ENCODE measurements at regions not wholly inside any gene's neighbourhood (a gene's known extent, or its start where the extent isn't known, plus 50 kb on each side); places are given as distances from the start of the nearest gene placed in this dataset.

- TF ChIP-seq, protein P1, sequence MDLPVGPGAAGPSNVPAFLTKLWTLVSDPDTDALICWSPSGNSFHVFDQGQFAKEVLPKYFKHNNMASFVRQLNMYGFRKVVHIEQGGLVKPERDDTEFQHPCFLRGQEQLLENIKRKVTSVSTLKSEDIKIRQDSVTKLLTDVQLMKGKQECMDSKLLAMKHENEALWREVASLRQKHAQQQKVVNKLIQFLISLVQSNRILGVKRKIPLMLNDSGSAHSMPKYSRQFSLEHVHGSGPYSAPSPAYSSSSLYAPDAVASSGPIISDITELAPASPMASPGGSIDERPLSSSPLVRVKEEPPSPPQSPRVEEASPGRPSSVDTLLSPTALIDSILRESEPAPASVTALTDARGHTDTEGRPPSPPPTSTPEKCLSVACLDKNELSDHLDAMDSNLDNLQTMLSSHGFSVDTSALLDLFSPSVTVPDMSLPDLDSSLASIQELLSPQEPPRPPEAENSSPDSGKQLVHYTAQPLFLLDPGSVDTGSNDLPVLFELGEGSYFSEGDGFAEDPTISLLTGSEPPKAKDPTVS (IDR thresholded peaks at IDR 0.05; ENCODE audit: low read depth, low read length) = no peak
- TF ChIP-seq SRF (IDR thresholded peaks at IDR 0.05; ENCODE audit: low read depth in 2 of 2, low read length in 2 of 2) = no peak
- no peak for TF ChIP-seq RCOR1 (conservative IDR thresholded peaks at IDR 0.05; ENCODE audit: low read depth, low read length)
- no peak for TF ChIP-seq BMI1 (IDR thresholded peaks at IDR 0.05; ENCODE audit: borderline replicate concordance)
- no peak for TF ChIP-seq GATAD2B (conservative IDR thresholded peaks at IDR 0.05; ENCODE audit: low read depth)
- no peak for TF ChIP-seq POLR2AphosphoS5 (IDR thresholded peaks at IDR 0.05; ENCODE audit: low read length)
- TF ChIP-seq CHD1 (IDR thresholded peaks at IDR 0.05; ENCODE audit: low read depth, low read length) = no peak
- TF ChIP-seq SMAD5 (IDR thresholded peaks at IDR 0.05; ENCODE audit: low read depth) = no peak
- no peak for TF ChIP-seq IRF4 (IDR thresholded peaks at IDR 0.05; ENCODE audit: low read depth, low read length)
- TF ChIP-seq, protein P2, sequence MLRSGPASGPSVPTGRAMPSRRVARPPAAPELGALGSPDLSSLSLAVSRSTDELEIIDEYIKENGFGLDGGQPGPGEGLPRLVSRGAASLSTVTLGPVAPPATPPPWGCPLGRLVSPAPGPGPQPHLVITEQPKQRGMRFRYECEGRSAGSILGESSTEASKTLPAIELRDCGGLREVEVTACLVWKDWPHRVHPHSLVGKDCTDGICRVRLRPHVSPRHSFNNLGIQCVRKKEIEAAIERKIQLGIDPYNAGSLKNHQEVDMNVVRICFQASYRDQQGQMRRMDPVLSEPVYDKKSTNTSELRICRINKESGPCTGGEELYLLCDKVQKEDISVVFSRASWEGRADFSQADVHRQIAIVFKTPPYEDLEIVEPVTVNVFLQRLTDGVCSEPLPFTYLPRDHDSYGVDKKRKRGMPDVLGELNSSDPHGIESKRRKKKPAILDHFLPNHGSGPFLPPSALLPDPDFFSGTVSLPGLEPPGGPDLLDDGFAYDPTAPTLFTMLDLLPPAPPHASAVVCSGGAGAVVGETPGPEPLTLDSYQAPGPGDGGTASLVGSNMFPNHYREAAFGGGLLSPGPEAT (IDR thresholded peaks at IDR 0.05; ENCODE audit: low read depth) = no peak
Measured at GRCh38 chr11:80718611-80719291, 1277.9 kb upstream of the TENM4 start (continued).

GRCh38 chr11:80702264-80702663, 1261.4 kb upstream of the TENM4 start:
- ChIA-PET POLR2A (no interaction called here), SMC1A (ENCODE audit: uncharacterized antibody, unreplicated experiment) (no interaction called here), CTCF (no interaction called here), RAD21 (ENCODE audit: unreplicated experiment) (no interaction called here)
- Histone ChIP-seq H3K4me2 (ENCODE audit: control insufficient read depth, insufficient read depth) (no peak overlapping the region), H4K20me1 (ENCODE audit: control insufficient read depth, insufficient read depth) (no peaks in the 10 kb centered on the region), H3K4me1 (ENCODE audit: control insufficient read depth, insufficient read depth, low read length) (no peaks in the 10 kb centered on the region), H3K79me2 (ENCODE audit: control insufficient read depth, insufficient read depth, low read length) (no peaks in the 10 kb centered on the region), H2AFZ (ENCODE audit: control insufficient read depth, low read depth, low read length) (no peak overlapping the region), H3K4me3 (no peak overlapping the region), H3K9me3 (replicated peaks; ENCODE audit: control insufficient read depth, insufficient read depth, low read length) (no peaks in the 10 kb centered on the region), H3K9ac (ENCODE audit: control insufficient read depth, insufficient read depth, low read length) (no peak overlapping the region), H3K36me3 (ENCODE audit: control insufficient read depth in 2 of 2, insufficient read depth in 2 of 2, low read length in 1 of 2) (no peaks in the 10 kb centered on the region), H3K27me3 (replicated peaks in 1 of 2; ENCODE audit: control insufficient read depth in 2 of 2, insufficient read depth in 2 of 2, low read length in 1 of 2) (no peaks in the 10 kb centered on the region), H3K27ac (ENCODE audit: control insufficient read depth, insufficient read depth) (no peak overlapping the region)
- WGBS (ENCODE audit: insufficient coverage, insufficient replicate concordance, low lambda C conversion rate, missing lambda C conversion rate) = 29% methylated on average over 2 of the region's 2 CpGs
- in situ Hi-C loops (cut with MboI) = no loop called here
- intact Hi-C loops (cut with micrococcal nuclease; ENCODE audit: unreplicated experiment) = no loop called here
- FAIRE-seq (no peak), ATAC-seq (no peak), DNase-seq (ENCODE audit: low read depth, low spot score) (no peak)
- no TSS peak for BruUV-seq (replicated peaks)
- no peak for TF ChIP-seq CREM (IDR thresholded peaks at IDR 0.05; ENCODE audit: low read depth)
- TF ChIP-seq NR2C1 (IDR thresholded peaks at IDR 0.05) = no peak
- TF ChIP-seq SMC3 (IDR thresholded peaks at IDR 0.05; ENCODE audit: borderline replicate concordance, low read length) = no peak
- no peak for TF ChIP-seq ZNF207 (IDR thresholded peaks at IDR 0.05; ENCODE audit: borderline replicate concordance)
- TF ChIP-seq HCFC1 (IDR thresholded peaks at IDR 0.05; ENCODE audit: low read length) = no peak
- TF ChIP-seq NFXL1 (IDR thresholded peaks at IDR 0.05; ENCODE audit: borderline replicate concordance) = no peak
- TF ChIP-seq POU2F2 (IDR thresholded peaks at IDR 0.05; ENCODE audit: borderline replicate concordance, low read depth, low read length) = no peak
- no peak for TF ChIP-seq CHD4 (IDR thresholded peaks at IDR 0.05)
